ENCODE measurements at regions not wholly inside any gene's neighbourhood (a gene's known extent, or its start where the extent isn't known, plus 50 kb on each side); places are given as distances from the start of the nearest gene placed in this dataset.

DNA sequence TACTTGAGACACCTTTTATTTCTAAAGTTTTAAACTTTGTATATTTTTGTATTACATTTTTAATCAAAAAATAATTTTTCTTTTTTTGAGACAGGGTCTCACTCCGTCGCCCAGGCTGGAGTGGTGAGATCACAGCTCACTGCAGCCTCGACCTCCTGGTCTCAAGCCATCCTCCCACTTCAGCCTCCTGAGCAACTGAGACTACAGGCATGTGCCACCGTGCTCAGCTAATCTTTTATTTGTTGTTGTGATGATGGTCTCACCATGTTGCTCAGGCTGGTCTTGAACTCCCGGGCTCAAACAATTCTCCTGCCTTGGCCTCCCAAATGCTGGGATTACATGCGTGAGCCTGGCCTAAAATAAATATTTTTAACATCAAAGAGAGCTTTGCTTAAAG, 218.7 kb upstream of the SH3BP4 start:
- no peak overlapping the region for H3K27ac Mint-ChIP-seq (ENCODE audit: unreplicated experiment)
- TF ChIP-seq, protein P1, sequence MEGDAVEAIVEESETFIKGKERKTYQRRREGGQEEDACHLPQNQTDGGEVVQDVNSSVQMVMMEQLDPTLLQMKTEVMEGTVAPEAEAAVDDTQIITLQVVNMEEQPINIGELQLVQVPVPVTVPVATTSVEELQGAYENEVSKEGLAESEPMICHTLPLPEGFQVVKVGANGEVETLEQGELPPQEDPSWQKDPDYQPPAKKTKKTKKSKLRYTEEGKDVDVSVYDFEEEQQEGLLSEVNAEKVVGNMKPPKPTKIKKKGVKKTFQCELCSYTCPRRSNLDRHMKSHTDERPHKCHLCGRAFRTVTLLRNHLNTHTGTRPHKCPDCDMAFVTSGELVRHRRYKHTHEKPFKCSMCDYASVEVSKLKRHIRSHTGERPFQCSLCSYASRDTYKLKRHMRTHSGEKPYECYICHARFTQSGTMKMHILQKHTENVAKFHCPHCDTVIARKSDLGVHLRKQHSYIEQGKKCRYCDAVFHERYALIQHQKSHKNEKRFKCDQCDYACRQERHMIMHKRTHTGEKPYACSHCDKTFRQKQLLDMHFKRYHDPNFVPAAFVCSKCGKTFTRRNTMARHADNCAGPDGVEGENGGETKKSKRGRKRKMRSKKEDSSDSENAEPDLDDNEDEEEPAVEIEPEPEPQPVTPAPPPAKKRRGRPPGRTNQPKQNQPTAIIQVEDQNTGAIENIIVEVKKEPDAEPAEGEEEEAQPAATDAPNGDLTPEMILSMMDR (IDR thresholded peaks at IDR 0.05; ENCODE audit: unreplicated experiment) = no peak
- H3K4me3 Mint-ChIP-seq (ENCODE audit: unreplicated experiment) = no peak overlapping the region
- peaks cover 7% of the 10 kb centered on the region for H3K9me3 Mint-ChIP-seq (ENCODE audit: unreplicated experiment)
- no peak for DNase-seq (ENCODE audit: low spot score)
- no peaks in the 10 kb centered on the region for H3K4me1 Mint-ChIP-seq (ENCODE audit: unreplicated experiment)
- H3K36me3 Mint-ChIP-seq (ENCODE audit: low read depth, unreplicated experiment) = no peaks in the 10 kb centered on the region
- peaks cover 1% of the 10 kb centered on the region for H3K27me3 Mint-ChIP-seq (ENCODE audit: unreplicated experiment)

DNA sequence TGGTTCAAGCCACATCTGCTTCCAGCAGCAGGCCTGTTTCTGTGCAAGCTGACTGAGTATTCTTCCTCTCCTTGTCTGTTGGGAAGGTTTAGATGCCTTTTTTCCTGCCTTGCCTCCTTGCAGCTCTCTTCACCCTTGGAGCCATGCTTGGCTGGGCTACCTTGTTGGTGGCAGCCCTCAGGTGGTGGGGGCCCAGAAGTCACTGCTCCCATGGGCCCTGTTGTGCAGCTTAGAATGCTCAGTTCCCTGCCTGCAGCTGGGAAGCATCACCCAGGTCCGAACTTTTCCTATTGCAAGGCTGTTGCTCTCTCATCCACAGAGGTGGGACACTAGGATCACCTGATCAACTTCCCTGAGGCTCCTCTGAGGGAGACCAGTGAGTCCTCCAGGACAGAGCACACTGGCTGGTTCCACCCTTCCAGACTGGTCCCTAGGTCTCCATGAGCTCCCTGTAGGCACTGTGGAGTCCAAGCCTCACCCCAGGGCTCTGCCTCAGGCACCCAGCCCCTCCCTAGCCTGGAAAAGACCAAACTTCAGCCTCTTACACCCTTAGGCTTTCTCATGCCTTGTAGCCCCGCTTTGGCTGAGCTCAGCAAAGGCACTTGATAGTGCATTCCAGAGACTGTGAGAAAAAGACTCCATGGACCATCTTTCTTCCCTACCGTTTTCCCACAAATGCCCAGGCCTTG, 219.3 kb upstream of the SH3BP4 start:
- H3K27ac Mint-ChIP-seq (ENCODE audit: unreplicated experiment) = no peak overlapping the region

DNA sequence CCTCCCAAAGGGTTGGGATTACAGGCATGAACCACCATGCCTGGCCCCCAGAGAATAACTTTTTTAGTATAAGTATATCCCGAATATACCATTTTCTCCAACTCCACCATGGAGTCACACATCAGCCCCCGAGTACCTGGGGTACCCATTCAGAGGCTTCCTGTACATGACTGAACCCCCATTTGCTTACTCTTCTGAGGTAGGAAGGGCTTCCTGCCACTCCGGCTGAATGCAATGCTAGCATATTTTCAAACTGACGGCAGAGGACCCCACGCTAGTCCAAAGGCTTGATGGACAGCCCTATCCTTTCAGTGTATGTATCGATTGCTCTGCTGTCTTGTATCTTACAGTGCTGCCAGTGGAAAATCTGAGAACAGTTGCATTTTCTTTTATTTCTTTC, 220.6 kb upstream of the SH3BP4 start:
- DNase-seq (ENCODE audit: low spot score) = no peak
- TF ChIP-seq, protein P1 (IDR thresholded peaks at IDR 0.05; ENCODE audit: unreplicated experiment) = no peak
- no peaks in the 10 kb centered on the region for H3K36me3 Mint-ChIP-seq (ENCODE audit: low read depth, unreplicated experiment)
- H3K27me3 Mint-ChIP-seq (ENCODE audit: unreplicated experiment) = peaks cover 1% of the 10 kb centered on the region
- H3K27ac Mint-ChIP-seq (ENCODE audit: unreplicated experiment) = no peak overlapping the region
- H3K4me1 Mint-ChIP-seq (ENCODE audit: unreplicated experiment) = no peaks in the 10 kb centered on the region
- no peak overlapping the region for H3K4me3 Mint-ChIP-seq (ENCODE audit: unreplicated experiment)
- peaks cover 7% of the 10 kb centered on the region for H3K9me3 Mint-ChIP-seq (ENCODE audit: unreplicated experiment)

More for the DNA sequence above, 219.3 kb upstream of the SH3BP4 start:
- Mint-ChIP-seq H3K9me3 (ENCODE audit: unreplicated experiment) (peaks cover 7% of the 10 kb centered on the region), H3K4me3 (ENCODE audit: unreplicated experiment) (no peak overlapping the region), H3K36me3 (ENCODE audit: low read depth, unreplicated experiment) (no peaks in the 10 kb centered on the region), H3K4me1 (ENCODE audit: unreplicated experiment) (no peaks in the 10 kb centered on the region), H3K27me3 (ENCODE audit: unreplicated experiment) (peaks cover 1% of the 10 kb centered on the region)
- DNase-seq (ENCODE audit: low spot score) = no peak
- TF ChIP-seq, protein P1 (IDR thresholded peaks at IDR 0.05; ENCODE audit: unreplicated experiment) = no peak

DNA sequence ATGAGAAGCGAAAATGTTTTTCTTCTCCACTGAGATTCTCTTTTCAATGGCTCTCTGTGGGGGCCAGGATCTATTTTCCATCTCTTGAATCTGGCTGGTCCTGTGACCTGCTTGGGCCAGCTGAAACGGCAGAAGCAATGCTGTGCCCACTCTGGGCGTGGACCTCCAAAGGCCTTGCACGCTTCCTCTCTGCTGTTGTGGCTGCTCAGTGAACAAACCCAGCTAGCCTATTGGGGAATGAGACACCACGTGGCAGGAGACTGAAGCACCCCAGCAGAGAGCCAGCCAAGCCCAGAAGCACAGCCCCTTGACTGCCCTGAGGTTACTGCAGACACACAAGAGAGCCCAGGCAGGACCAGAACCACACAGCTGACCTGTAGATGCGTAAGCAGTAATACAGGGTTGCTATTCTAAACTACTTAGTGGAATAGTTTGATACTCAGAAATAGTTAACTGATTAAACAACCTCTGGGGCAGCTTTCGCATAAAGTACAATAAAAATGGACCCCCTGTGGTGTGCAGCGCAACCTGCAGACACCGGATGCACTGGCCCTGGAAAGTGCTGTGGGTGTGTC, 221.7 kb upstream of the SH3BP4 start:
- TF ChIP-seq, protein P1 (IDR thresholded peaks at IDR 0.05; ENCODE audit: unreplicated experiment) = no peak
- Mint-ChIP-seq H3K9me3 (ENCODE audit: unreplicated experiment) (no peaks in the 10 kb centered on the region), H3K27me3 (ENCODE audit: unreplicated experiment) (no peaks in the 10 kb centered on the region), H3K36me3 (ENCODE audit: low read depth, unreplicated experiment) (no peaks in the 10 kb centered on the region), H3K4me3 (ENCODE audit: unreplicated experiment) (no peak overlapping the region), H3K4me1 (ENCODE audit: unreplicated experiment) (no peaks in the 10 kb centered on the region), H3K27ac (ENCODE audit: unreplicated experiment) (no peak overlapping the region)
- DNase-seq (ENCODE audit: low spot score) = no peak

DNA sequence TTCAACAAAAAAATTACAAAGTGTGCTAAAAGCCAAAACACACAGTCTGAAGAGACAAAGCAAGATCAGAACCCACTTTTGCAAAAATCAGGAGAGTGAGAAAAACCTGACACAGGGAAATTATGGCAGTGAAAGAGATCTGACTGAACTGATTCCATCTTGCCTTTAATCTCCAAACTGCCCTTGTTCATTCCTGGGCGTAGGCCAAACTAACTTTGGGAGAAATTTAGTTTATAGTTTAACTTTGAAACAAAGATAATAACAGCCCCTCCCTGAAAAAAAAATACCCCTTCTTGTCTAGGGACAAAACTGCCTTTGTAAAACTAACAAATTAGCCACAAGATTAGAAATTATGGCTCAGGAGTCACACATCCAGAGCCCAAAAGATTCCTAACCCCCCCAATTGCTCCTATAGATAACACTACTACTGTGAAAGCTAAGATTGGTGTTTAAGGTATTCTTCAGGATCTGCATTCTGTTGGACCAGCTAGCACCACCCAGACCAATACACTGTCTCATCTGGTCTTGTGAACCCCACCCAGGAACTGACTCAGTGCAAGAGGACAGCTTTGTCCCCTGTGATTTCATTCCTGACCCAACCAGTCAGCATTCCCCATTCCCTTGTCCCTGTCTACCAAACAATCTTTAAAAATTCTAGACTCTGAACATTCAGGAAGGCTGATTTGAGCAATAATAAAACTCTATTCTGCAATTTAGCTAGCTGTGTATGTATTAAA, 226.1 kb upstream of the SH3BP4 start:
- TF ChIP-seq, protein P1 (IDR thresholded peaks at IDR 0.05; ENCODE audit: unreplicated experiment) = no peak
- H3K4me1 Mint-ChIP-seq (ENCODE audit: unreplicated experiment) = no peaks in the 10 kb centered on the region

More for the DNA sequence above, 226.1 kb upstream of the SH3BP4 start:
- no peaks in the 10 kb centered on the region for H3K36me3 Mint-ChIP-seq (ENCODE audit: low read depth, unreplicated experiment)
- no peak overlapping the region for H3K27ac Mint-ChIP-seq (ENCODE audit: unreplicated experiment)
- DNase-seq (ENCODE audit: low spot score) = no peak
- H3K9me3 Mint-ChIP-seq (ENCODE audit: unreplicated experiment) = no peaks in the 10 kb centered on the region
- no peak overlapping the region for H3K4me3 Mint-ChIP-seq (ENCODE audit: unreplicated experiment)
- H3K27me3 Mint-ChIP-seq (ENCODE audit: unreplicated experiment) = no peaks in the 10 kb centered on the region
